ENCODE measurements at regions not wholly inside any gene's neighbourhood (a gene's known extent, or its start where the extent isn't known, plus 50 kb on each side); places are given as distances from the start of the nearest gene placed in this dataset.

GRCh38 chr14:98799891-98800290 lies 472.1 kb downstream of the BCL11B start:
- no peak for TF ChIP-seq CTCF (conservative IDR thresholded peaks at IDR 0.05)
- no peak for TF ChIP-seq ZFX (IDR thresholded peaks at IDR 0.05)
